ENCODE measurements at regions not wholly inside any gene's neighbourhood (a gene's known extent, or its start where the extent isn't known, plus 50 kb on each side); places are given as distances from the start of the nearest gene placed in this dataset.
A peak's percentile ranks its signal among the peaks of the same experiment; 100 is the strongest.

GRCh38 chr10:43796781-43797180 lies 148.1 kb upstream of the ZNF32 start:
- no peak for TF ChIP-seq CTCF (conservative IDR thresholded peaks at IDR 0.05; ENCODE audit: low read depth, low read length)
- DNase-seq (ENCODE audit: low read depth) = no peak
- H3K4me3 ChIP-seq (ENCODE audit: low read depth, low read length) = no peak overlapping the region

GRCh38 chr10:43795639-43796038 lies 147.0 kb upstream of the ZNF32 start:
- no peak overlapping the region for H3K4me3 ChIP-seq (ENCODE audit: low read depth, low read length)
- no peak for TF ChIP-seq CTCF (conservative IDR thresholded peaks at IDR 0.05; ENCODE audit: low read depth, low read length)
- no peak for DNase-seq (ENCODE audit: low read depth)

GRCh38 chr10:43795093-43795492 lies 146.4 kb upstream of the ZNF32 start:
- no peak for DNase-seq (ENCODE audit: low read depth)
- H3K4me3 ChIP-seq (ENCODE audit: low read depth, low read length) = no peak overlapping the region
- no peak for TF ChIP-seq CTCF (conservative IDR thresholded peaks at IDR 0.05; ENCODE audit: low read depth, low read length)

- peak; percentile 70 for DNase-seq (ENCODE audit: low read depth)
- no peak overlapping the region for H3K4me3 ChIP-seq (ENCODE audit: low read depth, low read length)
- TF ChIP-seq CTCF (conservative IDR thresholded peaks at IDR 0.05; ENCODE audit: low read depth, low read length) = no peak
Observed at GRCh38 chr10:43794181-43794815, 145.6 kb upstream of the ZNF32 start.

- no peak for TF ChIP-seq CTCF (conservative IDR thresholded peaks at IDR 0.05; ENCODE audit: low read depth, low read length)
- DNase-seq (ENCODE audit: low read depth) = peak; percentile 79
- no peak overlapping the region for H3K4me3 ChIP-seq (ENCODE audit: low read depth, low read length)
Observed at GRCh38 chr10:43793704-43794103, 145.0 kb upstream of the ZNF32 start.

GRCh38 chr10:43790147-43790546 lies 141.5 kb upstream of the ZNF32 start:
- TF ChIP-seq CTCF (conservative IDR thresholded peaks at IDR 0.05; ENCODE audit: low read depth, low read length) = no peak
- no peak for DNase-seq (ENCODE audit: low read depth)
- no peak overlapping the region for H3K4me3 ChIP-seq (ENCODE audit: low read depth, low read length)

GRCh38 chr10:43785252-43785651 lies 136.6 kb upstream of the ZNF32 start:
- TF ChIP-seq CTCF (conservative IDR thresholded peaks at IDR 0.05; ENCODE audit: low read depth, low read length) = peak; percentile 46
- no peak overlapping the region for H3K4me3 ChIP-seq (ENCODE audit: low read depth, low read length)
- peak; percentile 38 for DNase-seq (ENCODE audit: low read depth)

Data from choroid plexus epithelial cell (primary cell).